ENCODE measurements at regions not wholly inside any gene's neighbourhood (a gene's known extent, or its start where the extent isn't known, plus 50 kb on each side); places are given as distances from the start of the nearest gene placed in this dataset.
"Not testable (repeated sequence)": the region's sequence is repeated elsewhere in the genome, so short reads cannot be mapped to it uniquely, and the experiment has no call there.

DNA sequence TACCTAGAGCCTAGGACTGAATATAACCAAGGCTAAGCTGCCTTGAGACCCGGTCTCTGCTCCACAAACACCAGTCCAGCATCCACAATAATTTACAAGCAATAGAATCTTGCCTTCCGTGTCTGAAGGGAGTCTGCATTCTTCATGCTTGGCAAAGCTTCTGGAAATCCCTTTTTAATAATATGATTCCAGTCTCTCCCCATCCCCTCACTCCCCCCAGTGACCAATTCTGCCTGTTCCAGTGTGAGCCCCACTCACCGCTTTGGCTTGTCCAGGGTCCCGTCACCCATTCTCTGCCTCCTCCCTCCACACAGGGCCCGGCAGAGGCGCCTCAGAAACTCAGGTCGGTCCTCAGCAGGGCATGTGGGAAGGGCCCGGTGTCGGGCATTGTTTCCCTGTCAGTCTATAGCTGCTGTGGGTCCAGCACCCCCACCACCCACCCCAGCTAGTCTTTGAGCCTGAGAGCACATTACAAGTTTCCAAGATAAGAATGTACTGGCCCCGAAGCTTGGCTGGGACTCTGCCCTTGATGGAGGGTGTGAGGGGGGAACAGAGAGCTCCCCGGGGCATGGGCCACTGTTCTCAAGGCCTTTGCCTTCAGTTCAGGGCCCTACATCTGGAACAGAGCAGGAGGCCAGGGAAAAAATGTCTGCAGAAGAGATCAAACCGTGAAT, 129.7 kb upstream of the MYCN start:
- no peak for DNase-seq

DNA sequence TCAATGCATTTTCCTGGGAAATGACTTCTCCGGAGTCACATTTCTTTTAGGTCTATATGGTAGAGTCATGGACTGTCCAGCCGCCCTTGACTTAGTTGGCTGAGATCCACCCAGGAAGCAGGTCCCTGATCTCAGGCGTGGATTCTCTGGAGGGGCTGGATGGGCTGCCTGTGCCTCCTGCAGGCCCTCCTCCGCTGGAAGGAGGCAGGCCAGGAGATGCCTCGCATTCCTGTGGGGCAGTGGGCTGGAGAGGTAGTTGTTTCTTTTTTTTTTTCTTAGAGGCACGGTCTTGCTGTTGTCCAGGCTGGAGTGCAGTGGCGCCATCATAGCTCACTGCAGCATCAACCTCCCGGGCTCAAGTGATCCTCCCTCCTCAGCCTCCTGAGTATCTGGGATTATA, 129.0 kb upstream of the MYCN start:
- DNase-seq: no peak

DNA sequence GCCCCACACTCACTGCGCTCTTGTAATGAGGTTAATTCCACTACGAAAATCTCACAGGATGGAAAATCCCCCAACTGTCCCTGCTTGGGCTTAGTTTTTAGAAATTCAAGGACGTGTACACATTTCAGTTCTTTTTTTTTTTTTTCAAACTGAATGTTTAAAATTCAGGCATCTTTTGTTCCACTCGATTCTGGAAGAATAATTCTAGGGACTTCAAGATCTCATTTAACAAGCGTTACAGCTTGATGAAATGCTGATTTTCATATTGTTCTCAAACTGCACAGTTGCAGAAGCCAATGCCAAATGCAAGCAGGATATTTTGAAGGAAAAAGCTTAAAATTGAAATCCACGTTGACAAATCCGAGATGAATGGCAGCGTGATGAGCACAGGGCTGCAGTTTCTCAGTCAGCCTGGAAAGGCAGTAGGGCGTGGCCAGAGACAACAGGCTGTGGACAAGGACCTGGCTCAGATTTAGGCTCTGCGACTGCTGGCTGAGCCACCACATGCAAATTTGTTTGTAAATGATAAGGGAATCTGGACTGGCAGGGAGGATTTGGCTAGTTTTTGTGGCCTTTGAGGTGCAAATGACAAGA, 128.1 kb upstream of the MYCN start:
- no peak for DNase-seq

DNA sequence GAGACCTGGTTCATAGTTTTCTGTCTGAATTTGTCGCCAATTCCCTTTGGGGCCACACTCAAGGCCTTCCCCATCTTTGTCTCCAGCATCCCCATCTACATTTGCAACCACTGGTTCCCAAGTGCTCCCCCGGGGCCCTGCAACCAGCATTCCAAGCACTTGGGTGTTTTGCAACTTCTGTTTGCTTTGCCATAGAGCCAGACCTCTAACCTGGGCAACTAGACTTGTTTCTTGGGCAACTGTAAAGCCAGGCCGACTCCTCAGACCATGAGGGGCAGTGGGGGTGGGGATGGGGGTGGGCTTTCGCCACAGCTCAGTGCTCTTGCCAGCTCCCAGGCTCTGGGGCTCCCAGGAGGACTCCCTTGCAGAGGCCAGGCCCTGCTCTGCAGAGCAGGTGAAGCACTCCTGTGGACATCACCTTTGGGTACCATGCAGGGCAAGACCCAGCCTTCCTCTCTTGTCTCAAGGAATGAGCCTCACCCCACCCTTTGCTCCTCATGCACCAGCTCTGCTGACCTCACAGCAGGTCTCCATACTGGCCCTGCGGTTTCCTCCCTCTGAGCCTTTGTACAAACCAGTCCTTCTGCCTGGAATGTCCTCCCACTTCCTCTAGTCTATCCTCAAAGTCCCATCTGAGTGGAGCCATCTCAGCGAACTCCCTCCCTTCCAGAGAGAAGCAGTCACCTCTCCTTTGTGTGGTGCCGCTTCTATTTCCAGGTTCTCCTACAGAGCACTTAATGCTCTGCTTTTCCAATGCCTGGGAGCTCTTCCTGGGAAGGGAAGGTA, 126.7 kb upstream of the MYCN start:
- DNase-seq: no peak

DNA sequence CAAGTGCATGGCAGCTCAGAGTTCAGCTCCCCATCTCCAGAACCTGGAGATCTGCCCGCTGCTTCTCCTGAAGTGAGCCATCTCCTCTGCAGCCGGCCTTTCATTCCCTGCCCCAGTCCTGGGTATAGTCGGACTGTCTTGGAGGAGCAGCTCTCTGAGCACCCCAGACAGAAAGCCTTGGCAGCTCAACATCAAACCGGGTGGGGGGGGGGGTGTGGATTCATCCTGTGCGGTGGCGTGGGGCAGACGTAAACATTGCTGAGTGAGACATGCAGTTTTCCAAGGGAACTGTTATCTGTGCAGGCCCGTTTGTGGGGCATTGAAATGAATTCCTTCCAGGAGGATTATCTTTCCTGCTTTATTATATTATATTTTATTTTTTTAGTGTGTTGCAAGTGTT, 125.9 kb upstream of the MYCN start:
- no peak for DNase-seq

DNA sequence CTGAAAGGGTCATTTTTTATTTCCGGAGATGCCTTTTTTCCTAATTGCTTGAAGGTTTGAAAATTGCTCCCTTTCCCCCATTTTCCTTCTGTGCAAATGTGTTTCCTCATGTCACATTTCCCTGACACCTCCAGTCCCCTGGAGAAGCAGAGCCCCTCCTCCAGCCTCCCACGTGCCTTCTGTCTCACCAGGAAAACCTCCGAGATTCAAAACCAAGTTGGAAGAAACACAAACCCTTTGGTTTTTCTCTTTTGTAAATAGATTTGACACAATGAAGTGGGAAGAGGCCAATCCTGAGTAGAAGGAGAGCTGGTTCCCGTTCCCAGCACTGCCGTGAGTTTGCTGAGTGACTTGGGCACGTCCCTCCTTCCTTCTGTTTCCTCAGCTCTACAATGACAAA, 125.4 kb upstream of the MYCN start:
- no peak for DNase-seq

DNA sequence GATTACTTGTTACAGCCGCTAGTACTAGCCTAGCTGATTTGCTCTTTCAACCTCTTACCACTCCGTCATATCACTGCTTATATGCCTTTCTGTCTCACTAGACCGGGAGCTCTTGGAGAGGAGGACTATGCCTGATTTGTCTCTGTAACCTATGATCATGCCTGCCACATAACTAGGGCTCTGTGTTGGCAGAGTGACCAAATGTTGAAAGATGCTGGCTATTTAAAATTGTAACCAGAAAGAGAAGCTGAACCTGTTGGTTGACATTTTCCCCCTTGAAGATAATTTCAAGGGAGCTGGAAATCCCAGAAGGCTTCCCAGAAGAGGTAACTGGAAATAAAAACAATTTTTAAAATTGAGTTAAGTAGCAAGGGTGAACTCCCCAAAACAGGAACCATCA, 124.1 kb upstream of the MYCN start:
- DNase-seq: no peak

DNA sequence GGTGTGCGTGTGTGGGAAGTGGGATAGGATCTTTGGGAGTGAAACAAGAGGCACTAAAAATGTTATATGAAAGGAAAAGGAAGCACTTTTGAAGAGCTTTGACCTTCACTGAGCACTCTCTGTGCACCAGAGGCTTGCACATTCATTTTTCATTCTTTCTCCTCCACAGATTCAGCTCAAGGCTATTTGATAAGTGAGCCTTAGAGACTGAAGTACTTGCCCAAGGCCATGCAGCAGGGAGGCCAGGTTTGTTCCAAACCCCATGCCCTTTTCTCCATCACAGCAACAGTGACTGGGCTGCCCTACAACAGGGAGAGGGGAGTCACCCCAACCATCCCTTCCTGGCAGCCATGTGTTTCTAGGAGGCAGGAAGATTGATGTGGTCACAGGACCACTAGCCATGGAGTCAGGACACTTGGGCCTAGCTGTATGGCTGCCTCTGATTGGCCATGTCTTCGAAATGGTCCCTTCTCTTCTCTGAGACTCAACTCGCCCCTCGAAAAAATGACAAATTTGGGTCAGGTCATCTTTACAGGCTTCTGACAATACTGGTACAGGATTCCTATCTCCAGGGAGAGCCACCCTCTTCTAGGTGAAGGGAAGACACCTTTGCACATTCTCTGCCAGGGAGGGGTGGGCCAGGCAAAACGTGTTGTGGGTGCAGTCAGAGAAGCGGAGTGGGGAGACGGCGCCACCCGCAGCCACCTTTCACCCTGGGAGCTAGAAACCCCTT, 123.5 kb upstream of the MYCN start:
- DNase-seq: no peak

DNA sequence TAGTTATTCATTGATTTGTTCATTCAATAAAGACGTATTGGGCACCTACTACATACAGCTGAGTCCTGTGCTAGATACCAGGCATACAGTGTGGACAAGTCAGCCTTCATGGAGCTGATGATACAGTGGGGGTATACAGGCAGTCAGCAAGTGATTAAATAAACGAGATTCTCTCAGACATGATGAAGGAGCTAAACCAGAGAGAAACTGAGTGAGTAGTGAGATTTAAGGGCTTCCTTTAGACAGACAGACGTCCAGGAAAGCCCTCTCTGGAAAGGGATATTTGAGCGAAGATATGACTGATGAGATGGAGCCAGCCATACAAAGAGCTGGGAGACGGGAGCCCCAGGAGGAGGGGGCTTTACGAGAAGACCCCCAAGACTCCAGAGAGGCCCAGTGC, 122.6 kb upstream of the MYCN start:
- DNase-seq: no peak

DNA sequence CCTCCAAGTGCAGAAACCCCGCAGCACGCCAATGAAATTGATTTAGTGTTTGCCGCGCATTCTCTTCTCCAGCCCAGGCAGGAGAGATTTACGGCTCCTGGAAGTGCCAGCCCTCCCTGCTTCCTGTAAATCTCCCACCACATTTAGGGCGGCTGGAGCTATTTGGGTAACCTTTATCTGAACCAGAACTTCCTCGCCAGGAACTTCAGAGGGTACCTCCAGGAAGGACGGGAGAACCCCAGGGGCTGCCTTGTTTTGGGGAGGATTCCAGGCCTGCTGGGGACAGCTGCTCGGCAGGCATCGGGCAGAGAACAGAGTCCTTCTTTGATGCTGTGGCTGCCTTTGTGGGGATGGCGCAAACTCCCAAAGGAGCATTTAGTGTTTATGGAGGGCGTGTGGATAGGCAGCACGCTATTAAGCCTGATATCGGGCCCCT, 122.0 kb upstream of the MYCN start:
- no peak for DNase-seq

DNA sequence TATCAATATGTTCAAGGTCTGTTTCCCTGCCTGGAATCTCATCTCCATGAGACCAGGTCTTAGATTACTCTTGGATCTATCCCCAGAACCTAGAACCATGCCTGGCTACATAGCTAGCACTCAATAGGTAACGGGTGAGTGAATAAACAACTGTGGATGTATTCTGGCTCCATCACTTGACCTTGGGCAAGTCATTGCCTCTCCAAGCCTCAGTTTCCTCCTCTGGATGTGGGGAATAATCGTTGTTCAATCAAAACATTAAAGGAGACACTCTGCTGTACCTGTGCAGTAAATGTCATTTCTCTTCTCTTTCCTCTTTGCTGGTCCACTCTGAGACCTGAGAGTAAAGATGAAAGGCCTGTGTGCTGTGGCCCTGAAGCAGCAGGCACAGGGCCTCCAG, 121.5 kb upstream of the MYCN start:
- DNase-seq: no peak

DNA sequence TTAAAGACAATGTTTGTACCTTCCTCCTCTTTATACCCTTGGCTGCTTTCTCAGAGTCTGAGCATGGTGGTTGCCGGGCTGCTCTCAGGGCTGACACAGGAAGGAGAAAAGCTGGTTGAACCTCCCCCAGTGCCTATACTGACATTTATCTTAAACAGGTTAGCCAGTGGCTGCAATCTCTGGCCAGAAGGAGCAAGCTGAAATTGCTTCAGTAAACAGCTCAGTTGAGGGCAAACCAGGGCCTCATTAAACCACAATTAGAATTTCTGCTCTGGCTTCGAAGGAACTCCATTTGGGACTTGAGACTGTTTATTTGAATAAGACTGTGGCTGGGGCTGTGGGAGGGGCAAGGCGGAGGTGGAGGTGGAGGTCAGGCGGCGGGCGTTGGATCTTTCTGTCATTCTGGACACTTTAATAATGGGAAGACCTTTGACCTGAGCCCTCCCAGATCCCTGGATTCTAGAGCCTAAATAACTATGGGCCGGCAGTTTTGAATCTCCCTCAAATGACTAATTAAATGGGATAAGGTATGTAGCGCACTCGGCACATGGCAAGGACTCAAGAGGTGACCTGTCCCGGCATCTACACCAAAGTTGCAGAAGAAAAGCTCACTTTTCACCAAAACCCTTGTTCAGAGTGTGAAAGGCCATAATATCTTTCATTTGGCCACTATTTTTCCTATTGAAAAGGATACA, 120.6 kb upstream of the MYCN start:
- DNase-seq: no peak

DNA sequence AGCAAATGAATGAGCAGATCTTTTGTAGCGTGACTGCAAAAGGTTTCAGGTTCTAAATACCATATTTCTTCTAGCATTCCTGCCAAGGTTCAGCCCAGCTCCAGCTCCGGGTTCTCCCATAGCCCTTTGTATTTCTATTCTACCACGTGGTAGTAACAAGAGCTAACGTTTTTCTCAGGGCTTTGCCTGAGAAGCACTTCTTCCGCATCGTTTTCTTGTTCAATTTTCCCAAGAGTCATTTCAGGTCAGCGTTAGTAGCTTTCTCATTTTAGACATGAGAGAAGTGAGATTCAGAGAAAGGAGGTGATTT, 120.1 kb upstream of the MYCN start:
- DNase-seq: no peak

DNA sequence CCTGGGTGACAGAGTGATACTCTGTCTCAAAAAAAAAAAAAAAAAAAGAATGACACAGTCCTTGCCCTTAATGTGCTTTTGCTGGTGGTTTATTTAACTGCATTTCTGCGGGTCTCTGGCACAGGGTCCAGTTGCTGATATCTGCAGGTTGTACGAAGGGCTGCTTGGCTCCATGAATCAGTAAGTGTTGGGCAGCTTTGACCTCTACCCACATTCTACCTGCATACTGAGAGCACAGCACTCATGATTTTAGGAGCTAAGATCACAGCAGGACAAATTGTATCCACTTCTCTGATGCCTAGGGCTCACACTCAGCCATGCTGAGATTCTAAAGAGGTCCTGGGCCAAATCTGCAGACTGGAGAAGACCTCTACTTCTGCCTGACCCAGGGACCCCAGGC, 119.4 kb upstream of the MYCN start:
- no peak for DNase-seq

DNA sequence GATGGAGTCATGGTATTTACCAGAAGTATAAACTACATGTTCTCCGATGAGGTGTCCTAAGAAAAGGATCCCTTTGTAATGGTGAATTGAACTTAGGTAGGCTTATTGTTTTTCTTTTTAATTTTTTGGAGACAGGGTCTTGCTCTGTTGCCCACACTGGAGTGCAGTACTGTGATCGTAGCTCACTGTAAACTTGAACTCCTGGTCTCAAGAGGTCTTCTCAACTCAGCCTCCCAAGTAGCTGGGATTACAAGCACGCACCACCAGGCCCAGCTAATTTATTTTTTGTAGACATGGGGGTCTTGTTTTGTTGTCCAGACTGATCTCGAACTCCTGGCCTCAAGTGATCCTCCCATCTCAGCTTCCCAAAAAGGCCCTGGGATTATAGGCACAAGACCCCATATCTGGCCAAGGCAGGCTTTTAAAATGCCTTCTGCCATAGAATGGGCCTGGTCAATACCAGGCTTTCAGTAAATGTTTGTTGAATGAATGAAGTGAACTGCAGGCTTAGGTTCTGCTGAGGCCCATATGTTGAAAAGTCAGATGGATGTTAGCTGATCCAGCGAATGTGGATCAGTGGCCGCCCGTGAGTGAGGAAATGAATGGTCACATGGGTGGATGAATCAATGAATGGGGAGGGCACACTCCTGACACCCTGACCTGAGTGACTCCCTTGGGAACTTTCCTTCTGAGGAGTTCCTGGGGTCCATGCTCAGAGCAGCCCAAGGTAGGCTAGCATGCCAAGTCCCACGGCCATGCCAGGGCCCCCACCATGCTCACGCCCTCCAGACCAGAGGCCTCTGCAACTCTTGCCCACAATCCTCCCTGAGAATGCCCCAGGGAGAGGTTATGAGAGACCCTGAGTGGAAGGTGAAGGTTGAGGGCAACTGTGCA, 118.0 kb upstream of the MYCN start:
- no peak for DNase-seq

DNA sequence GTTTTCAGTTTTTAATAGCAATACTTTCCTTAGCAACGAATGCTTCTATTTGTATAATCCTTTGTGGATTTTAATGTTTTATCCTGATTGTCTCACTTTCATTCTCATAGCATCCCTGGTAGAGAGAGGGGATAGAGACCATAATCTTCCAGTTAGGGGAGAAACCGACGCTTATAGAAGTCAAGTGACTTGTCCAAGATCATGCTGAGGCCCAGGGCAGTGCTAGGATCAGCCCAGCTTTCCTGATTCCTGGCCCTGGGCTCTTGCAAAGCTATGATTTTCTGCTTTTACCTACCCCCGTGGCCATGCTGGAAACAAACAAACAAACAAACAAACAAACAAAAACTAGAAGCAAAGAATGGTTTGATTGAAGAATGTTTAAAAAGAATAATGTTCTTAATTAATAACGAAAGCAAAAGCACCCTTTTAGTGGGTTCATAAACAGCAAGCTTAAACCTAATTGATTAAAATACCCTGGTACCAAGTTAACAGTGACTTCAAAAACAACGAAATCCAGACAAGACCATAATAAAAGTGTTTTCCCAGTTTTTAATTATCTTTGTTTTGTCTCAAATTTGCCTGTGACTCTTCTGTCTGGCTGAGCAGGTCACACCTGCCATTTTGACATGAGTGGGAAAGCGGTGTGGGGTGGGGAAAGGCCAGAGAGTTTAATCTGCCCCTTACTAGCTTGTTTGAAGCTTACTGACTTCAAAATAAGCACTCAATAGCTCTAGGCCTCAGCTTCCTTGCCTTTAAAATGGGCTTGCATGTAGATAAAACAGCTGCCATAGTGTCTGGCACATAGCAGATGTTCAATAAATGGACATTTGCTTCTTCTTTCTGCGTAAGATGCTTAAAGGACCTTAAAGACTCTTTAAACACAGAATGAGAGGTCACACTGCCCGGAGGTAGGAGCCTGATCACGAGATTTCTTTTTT, 116.6 kb upstream of the MYCN start:
- no peak for DNase-seq

DNA sequence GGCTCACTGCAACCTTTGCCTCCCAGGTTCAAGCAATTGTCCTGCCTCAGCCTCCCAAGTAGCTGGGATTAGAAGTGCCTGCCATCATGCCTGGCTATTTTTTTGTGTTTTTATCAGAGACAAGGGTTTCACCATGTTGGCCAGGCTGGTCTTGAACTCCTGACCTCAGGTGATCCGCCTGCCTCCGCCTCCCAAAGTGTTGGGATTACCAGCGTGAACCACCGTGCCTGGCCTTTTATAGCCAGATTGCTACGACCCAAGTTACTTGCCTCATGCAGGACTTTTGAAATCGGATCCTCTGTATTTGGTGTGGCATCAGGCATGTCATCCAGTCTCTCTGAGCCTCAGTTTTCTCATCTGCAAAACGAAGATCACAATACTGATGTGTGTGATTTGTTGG, 115.9 kb upstream of the MYCN start:
- DNase-seq: not testable (repeated sequence)

DNA sequence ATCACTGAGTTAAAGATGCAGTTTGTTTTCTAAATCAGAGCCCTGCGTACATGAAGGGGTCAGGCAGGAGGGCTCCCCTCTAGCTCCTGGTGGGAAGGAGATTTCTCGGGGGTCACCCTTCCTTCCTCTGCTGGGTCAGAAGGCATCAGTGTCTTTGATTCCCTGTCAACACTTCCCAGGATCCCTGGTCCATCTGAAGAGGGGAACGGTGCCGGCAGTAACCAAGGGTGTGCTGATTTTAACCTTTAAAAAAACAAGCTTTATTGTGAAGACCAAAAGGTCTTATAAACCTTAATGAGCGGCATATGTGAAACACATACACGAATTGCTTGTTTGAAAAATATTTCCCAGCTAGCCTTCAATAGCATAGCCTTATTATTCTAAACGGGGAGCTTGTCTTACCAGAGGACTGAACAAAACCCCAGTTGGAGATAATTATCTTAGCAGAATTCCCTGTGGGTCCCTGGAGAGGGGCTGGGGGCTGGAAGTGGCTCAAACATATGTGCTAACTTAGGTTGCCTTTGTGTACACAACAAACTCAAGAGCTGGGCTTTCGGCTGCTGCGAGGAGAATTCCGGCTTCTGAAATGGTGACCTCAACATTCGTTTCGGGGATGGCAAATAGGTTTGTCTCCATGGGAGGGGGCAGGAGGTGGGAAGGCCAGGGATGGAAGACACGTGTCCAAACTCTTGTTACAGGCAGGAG, 114.9 kb upstream of the MYCN start:
- DNase-seq: no peak

DNA sequence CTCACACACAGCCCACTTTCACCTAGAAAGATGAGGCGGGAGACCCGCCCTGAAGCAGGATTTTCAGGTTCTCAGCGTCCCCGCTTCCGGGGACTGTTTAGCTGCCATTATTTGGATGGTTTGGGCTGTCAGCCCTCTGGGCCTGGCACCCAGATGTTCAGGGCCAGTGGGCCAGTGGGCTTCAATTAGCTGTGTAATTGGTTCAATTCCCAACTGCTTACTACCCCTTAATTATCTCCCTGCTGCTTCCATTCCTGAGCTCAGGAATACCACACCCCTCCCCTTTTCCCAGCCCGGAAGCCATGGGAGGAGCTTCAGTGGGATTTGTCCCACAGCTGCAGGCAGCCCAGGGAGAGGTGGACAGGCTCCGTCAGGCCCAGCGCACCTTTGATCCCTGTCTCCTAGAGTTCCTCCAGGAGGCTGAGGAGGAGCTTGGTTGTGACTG, 114.1 kb upstream of the MYCN start:
- DNase-seq: no peak

DNA sequence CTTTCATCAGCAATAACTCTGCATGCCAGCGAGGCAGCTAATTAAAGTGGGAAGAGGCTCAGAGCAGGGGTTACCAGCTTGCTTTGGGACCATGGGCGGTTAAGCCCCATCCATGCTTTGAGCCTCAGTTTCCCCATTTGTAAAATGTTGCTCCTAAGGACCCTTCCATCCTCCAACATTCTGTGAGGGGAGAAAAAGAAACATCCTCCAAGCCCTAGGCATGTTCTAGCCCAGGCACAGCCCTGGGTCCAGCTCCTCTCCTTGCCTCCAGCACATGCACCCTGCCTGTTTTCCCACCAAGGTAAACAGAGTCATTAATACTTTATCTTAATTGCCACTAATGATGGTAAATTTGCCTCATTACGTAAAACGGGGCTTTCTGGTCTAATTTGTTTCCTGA, 113.3 kb upstream of the MYCN start:
- DNase-seq: no peak
